OCI-LY3 (cell line): ENCODE measurements at regions not wholly inside any gene's neighbourhood (a gene's known extent, or its start where the extent isn't known, plus 50 kb on each side); places are given as distances from the start of the nearest gene placed in this dataset.

Experiments
- H2AFZ ChIP-seq: fragments of 200-600, 300-600 bp; shearing (Covaris generic); 2 replicates; pipeline ENCODE4 v1.6.0; 2014; ENCODE audit warnings: antibody characterized with exemption, low read depth, low read length
- H3K27ac ChIP-seq: fragments of 200-600, 300-600 bp; sonication (generic); 2 replicates; pipeline ENCODE4 v1.5.1; 2014; ENCODE audit warnings: mild to moderate bottlenecking, low read length, moderate library complexity, mixed read lengths
- H3K27me3 ChIP-seq: fragments of 200-600, 300-600 bp; sonication (generic); 2 replicates; pipeline ENCODE4 v1.6.1; 2014; ENCODE audit warnings: low read depth, low read length, mixed read lengths
- H3K36me3 ChIP-seq: fragments of 200-600, 300-600 bp; sonication (generic); replicated peaks from 2 replicates; pipeline ENCODE3; 2014; ENCODE audit warnings: low read depth, low read length, mixed read lengths
- H3K4me1 ChIP-seq: fragments of 300-600, 200-600 bp; sonication (generic); 2 replicates; pipeline ENCODE4 v1.6.1; 2014; ENCODE audit warnings: low read length, mixed read lengths
- H3K4me2 ChIP-seq: fragments of 200-600, 300-600 bp; sonication (generic); 2 replicates; pipeline ENCODE4 v1.6.1; 2014; ENCODE audit warnings: low read length, mixed read lengths
- H3K4me3 ChIP-seq: fragments of 300-600, 200-600 bp; sonication (generic); 2 replicates; pipeline ENCODE4 v1.5.1; 2014; ENCODE audit warnings: antibody characterized with exemption, mild to moderate bottlenecking, low read length, moderate library complexity
- H3K79me2 ChIP-seq: fragments of 300-600, 200-600 bp; shearing (Covaris generic); 2 replicates; pipeline ENCODE4 v1.6.1; 2014; ENCODE audit warnings: mild to moderate bottlenecking, low read length, mixed read lengths
- H3K9ac ChIP-seq: fragments of 300-600, 200-600 bp; shearing (Covaris generic); 2 replicates; pipeline ENCODE4 v1.6.0; 2014; ENCODE audit warnings: mild to moderate bottlenecking, low read length, moderate library complexity
- H3K9me3 ChIP-seq: fragments of 200-600, 300-600 bp; shearing (Covaris generic); 2 replicates; pipeline ENCODE4 v1.6.1; 2014; ENCODE audit warnings: low read length, mixed read lengths; ENCODE audit not compliant: insufficient read depth
- H4K20me1 ChIP-seq: fragments of 200-600, 300-600 bp; sonication (generic); 2 replicates; pipeline ENCODE4 v1.6.1; 2016; ENCODE audit warnings: low read length, mixed read lengths; ENCODE audit not compliant: insufficient read depth
- EZH2phosphoT487 ChIP-seq: fragments of 200-600 bp; shearing (Covaris generic); IDR thresholded peaks from 2 replicates; pipeline ENCODE4 v1.6.1; 2018; ENCODE audit warnings: antibody characterized with exemption, mixed run types, low read depth
- TF ChIP-seq, protein P1 (sequence below): fragments of 200-600, 300-600 bp; sonication (generic); IDR thresholded peaks from 2 replicates; pipeline ENCODE4 v1.5.1; 2014; ENCODE audit warnings: antibody characterized with exemption, low read length, low read depth

DNA sequence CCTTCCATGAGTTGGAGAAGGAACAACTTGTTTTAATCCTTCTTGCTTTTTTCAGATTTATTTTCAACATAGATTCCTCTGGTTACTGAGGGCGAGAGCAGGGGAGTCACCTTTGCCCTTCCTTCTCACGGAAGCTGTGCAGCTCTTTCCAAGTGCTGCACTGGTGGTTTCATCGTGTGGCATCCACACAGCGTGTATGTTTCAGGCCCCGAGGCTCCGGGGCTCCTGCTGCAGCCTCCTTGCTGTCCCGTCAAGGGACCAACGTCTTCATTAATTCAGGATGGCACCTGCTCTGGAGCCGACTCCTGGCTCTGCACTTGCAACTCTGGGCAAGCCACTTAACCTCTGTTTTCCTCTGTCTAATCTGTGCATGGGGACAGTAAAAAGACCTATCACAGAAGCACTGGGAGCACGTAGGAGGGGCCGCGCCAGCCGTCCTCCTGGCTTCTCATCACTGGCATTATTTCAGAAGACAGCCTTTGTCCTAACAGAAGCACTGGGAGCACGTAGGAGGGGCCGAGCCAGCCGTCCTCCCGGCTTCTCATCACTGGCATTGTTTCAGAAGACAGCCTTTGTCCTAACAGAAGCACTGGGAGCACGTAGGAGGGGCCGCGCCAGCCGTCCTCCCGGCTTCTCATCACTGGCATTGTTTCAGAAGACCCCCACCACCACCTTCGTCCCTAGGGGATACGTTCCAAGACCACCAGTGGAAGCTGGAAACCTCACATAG is 117.8 kb upstream of the NKX1-1 start:
- Histone ChIP-seq H4K20me1 (no peaks in the 10 kb centered on the region), H3K27ac (no peak overlapping the region), H3K79me2 (no peaks in the 10 kb centered on the region), H3K4me1 (no peaks in the 10 kb centered on the region), H3K4me3 (no peak overlapping the region), H2AFZ (no peak overlapping the region), H3K9me3 (no peaks in the 10 kb centered on the region), H3K27me3 (peaks cover 24% of the 10 kb centered on the region), H3K36me3 (no peaks in the 10 kb centered on the region), H3K9ac (no peak overlapping the region), H3K4me2 (no peak overlapping the region)
- TF ChIP-seq EZH2phosphoT487 = no peak

GRCh38 chr4:1523506-1523905 is 117.3 kb upstream of the NKX1-1 start:
- TF ChIP-seq, protein P1, sequence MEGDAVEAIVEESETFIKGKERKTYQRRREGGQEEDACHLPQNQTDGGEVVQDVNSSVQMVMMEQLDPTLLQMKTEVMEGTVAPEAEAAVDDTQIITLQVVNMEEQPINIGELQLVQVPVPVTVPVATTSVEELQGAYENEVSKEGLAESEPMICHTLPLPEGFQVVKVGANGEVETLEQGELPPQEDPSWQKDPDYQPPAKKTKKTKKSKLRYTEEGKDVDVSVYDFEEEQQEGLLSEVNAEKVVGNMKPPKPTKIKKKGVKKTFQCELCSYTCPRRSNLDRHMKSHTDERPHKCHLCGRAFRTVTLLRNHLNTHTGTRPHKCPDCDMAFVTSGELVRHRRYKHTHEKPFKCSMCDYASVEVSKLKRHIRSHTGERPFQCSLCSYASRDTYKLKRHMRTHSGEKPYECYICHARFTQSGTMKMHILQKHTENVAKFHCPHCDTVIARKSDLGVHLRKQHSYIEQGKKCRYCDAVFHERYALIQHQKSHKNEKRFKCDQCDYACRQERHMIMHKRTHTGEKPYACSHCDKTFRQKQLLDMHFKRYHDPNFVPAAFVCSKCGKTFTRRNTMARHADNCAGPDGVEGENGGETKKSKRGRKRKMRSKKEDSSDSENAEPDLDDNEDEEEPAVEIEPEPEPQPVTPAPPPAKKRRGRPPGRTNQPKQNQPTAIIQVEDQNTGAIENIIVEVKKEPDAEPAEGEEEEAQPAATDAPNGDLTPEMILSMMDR = no peak
- no peaks in the 10 kb centered on the region for H3K4me1 ChIP-seq
- no peaks in the 10 kb centered on the region for H4K20me1 ChIP-seq
- H3K9ac ChIP-seq = no peak overlapping the region
- H3K36me3 ChIP-seq = no peaks in the 10 kb centered on the region
- H3K79me2 ChIP-seq = no peaks in the 10 kb centered on the region
- H3K27me3 ChIP-seq = peaks cover 19% of the 10 kb centered on the region
- no peaks in the 10 kb centered on the region for H3K9me3 ChIP-seq
- H2AFZ ChIP-seq = no peak overlapping the region
- no peak overlapping the region for H3K4me3 ChIP-seq
- no peak overlapping the region for H3K4me2 ChIP-seq
- H3K27ac ChIP-seq = no peak overlapping the region

GRCh38 chr4:1523033-1523432 is 116.8 kb upstream of the NKX1-1 start:
- Histone ChIP-seq H2AFZ (no peak overlapping the region), H4K20me1 (no peaks in the 10 kb centered on the region), H3K4me2 (no peak overlapping the region), H3K27ac (no peak overlapping the region), H3K9me3 (no peaks in the 10 kb centered on the region), H3K79me2 (no peaks in the 10 kb centered on the region), H3K4me1 (no peaks in the 10 kb centered on the region), H3K27me3 (peaks cover 15% of the 10 kb centered on the region), H3K4me3 (no peak overlapping the region), H3K9ac (no peak overlapping the region), H3K36me3 (no peaks in the 10 kb centered on the region)
- no peak for TF ChIP-seq EZH2phosphoT487
- TF ChIP-seq, protein P1 = no peak

DNA sequence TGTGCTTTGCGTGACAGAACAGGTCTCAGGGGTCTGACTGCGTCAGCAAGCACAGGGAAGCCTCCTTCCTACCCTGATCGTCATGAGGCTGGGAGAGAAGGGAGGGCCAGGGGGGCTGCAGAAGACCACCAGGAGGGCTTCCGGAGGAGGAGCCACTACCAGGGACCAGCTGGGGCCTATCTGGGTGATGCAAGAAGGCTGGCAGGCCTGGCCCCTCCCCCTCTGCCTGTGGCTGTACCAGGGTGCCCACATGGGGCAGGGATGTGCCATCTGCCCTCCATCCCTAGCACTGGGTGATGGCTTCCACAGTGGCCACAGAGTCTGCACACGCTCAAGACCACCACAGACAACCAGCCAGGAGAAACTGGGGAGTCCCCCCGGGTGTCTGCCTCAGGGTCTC is 116.4 kb upstream of the NKX1-1 start:
- no peak for TF ChIP-seq EZH2phosphoT487
- TF ChIP-seq, protein P1 = no peak
- no peaks in the 10 kb centered on the region for H3K79me2 ChIP-seq
- H2AFZ ChIP-seq = no peak overlapping the region
- no peak overlapping the region for H3K4me2 ChIP-seq
- H3K27me3 ChIP-seq = peaks cover 10% of the 10 kb centered on the region; the same call in 1 of the 2 replicates
- H4K20me1 ChIP-seq = no peaks in the 10 kb centered on the region
- no peaks in the 10 kb centered on the region for H3K4me1 ChIP-seq
- H3K36me3 ChIP-seq = no peaks in the 10 kb centered on the region
- no peak overlapping the region for H3K9ac ChIP-seq
- H3K27ac ChIP-seq = no peak overlapping the region
- H3K9me3 ChIP-seq = no peaks in the 10 kb centered on the region
- H3K4me3 ChIP-seq = no peak overlapping the region
